Endothelial cell of umbilical vein (primary cell): ENCODE measurements at regions not wholly inside any gene's neighbourhood (a gene's known extent, or its start where the extent isn't known, plus 50 kb on each side); places are given as distances from the start of the nearest gene placed in this dataset.

Experiments used
- MYC ChIP-seq: IDR thresholded peaks from one replicate; pipeline ENCODE4 v1.6.1; 2011; ENCODE audit warnings: mild to moderate bottlenecking, low read depth, low read length
- POLR2A ChIP-seq: IDR thresholded peaks from 2 replicates; pipeline ENCODE4 v1.6.1; 2012; ENCODE audit warnings: low read depth, mild to moderate bottlenecking, control low read depth, low read length
- TF ChIP-seq, protein P1 (sequence below), 2 donors: IDR thresholded peaks; 1 replicate in 1 of 2; 2 replicates in 1 of 2; pipeline ENCODE4 v1.5.1; 2011; ENCODE audit warnings: low read length in 2 of 2, mild to moderate bottlenecking in 2 of 2, moderate library complexity in 2 of 2, control low read depth in 1 of 2, inconsistent platforms in 1 of 2, low read depth in 1 of 2; ENCODE audit not compliant: insufficient read depth in 1 of 2; ENCODE audit errors: extremely low read depth in 1 of 2
- TF ChIP-seq, protein P2 (sequence below): IDR thresholded peaks from 2 replicates; pipeline ENCODE4 v1.6.1; 2011; ENCODE audit not compliant: insufficient read depth, insufficient read length

DNA sequence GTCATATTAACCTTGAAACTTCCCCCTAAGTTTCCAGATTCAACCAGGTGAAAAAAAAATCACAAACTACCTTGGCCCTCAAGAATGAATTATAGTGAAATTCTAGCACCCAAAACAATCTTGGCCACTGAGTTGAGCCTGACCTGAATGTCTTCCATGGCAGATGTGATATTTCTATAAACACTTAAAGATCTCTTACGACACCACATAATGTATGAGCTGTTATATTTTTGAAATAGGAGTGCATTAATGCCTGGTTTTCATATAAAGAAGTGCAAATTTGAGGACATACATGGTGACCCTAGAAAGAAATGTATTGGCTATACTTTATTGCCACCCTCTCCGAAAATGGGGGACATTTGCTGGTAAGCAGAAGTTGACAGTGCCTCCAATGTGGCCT, 584.1 kb upstream of the KCND2 start:
- TF ChIP-seq MYC: no peak
- TF ChIP-seq, protein P1, sequence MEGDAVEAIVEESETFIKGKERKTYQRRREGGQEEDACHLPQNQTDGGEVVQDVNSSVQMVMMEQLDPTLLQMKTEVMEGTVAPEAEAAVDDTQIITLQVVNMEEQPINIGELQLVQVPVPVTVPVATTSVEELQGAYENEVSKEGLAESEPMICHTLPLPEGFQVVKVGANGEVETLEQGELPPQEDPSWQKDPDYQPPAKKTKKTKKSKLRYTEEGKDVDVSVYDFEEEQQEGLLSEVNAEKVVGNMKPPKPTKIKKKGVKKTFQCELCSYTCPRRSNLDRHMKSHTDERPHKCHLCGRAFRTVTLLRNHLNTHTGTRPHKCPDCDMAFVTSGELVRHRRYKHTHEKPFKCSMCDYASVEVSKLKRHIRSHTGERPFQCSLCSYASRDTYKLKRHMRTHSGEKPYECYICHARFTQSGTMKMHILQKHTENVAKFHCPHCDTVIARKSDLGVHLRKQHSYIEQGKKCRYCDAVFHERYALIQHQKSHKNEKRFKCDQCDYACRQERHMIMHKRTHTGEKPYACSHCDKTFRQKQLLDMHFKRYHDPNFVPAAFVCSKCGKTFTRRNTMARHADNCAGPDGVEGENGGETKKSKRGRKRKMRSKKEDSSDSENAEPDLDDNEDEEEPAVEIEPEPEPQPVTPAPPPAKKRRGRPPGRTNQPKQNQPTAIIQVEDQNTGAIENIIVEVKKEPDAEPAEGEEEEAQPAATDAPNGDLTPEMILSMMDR (IDR thresholded peaks at IDR 0.05; ENCODE audit: extremely low read depth in 1 of 2, insufficient read depth in 1 of 2, low read depth in 1 of 2, low read length in 2 of 2): no peak
- no peak for TF ChIP-seq POLR2A
- TF ChIP-seq, protein P2, sequence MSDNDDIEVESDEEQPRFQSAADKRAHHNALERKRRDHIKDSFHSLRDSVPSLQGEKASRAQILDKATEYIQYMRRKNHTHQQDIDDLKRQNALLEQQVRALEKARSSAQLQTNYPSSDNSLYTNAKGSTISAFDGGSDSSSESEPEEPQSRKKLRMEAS: no peak
